A673 (cell line): ENCODE measurements at regions not wholly inside any gene's neighbourhood (a gene's known extent, or its start where the extent isn't known, plus 50 kb on each side); places are given as distances from the start of the nearest gene placed in this dataset.

Source experiments
- BruUV-seq: library from RNA; stranded (reverse); fragments of 400-500 nt; replicated peaks from 2 replicates; lab custom pipeline; 2021; lab: Mats Ljungman, UMichigan
- CTCF ChIA-PET: fragments of 300-600 bp; sonication (Branson Sonifier 250); formaldehyde crosslinking; loops from one replicate; lab custom pipeline; 2022; ENCODE audit warnings: antibody characterized with exemption; lab: Charles Lee
- POLR2A ChIA-PET: fragments of 300-600 bp; sonication (Branson Sonifier 250); formaldehyde crosslinking; loops from one replicate; lab custom pipeline; 2022; ENCODE audit warnings: antibody characterized with exemption; ENCODE audit not compliant: low non-redundant PET; lab: Charles Lee
- DNase-seq: peaks from one replicate; pipeline ENCODE4 v3.0.0-alpha.2; 2015; ENCODE audit warnings: low spot score
- H3K27ac ChIP-seq: fragments of 200-600 bp; sonication (generic); 2 replicates; pipeline ENCODE4 v1.5.1; 2016; ENCODE audit warnings: mixed run types, low read depth, mild to moderate bottlenecking, mixed read lengths, antibody characterized with exemption, low read length; ENCODE audit not compliant: poor library complexity, severe bottlenecking
- H3K27me3 ChIP-seq: fragments of 200-600 bp; sonication (generic); replicated peaks from 2 replicates; pipeline ENCODE4 v1.6.1; 2017; ENCODE audit warnings: mixed run types, low read depth, mild to moderate bottlenecking, mixed read lengths, antibody characterized with exemption, low read length; ENCODE audit not compliant: insufficient read depth, poor library complexity
- H3K36me3 ChIP-seq: fragments of 200-600 bp; sonication (generic); 2 replicates; pipeline ENCODE4 v1.6.1; 2016; ENCODE audit warnings: mixed run types, mild to moderate bottlenecking, mixed read lengths, antibody characterized with exemption, low read length; ENCODE audit not compliant: insufficient read depth, poor library complexity, severe bottlenecking
- H3K4me1 ChIP-seq: fragments of 200-600 bp; sonication (generic); 2 replicates; pipeline ENCODE4 v1.6.1; 2017; ENCODE audit warnings: mixed run types, mild to moderate bottlenecking, mixed read lengths, antibody characterized with exemption, low read length; ENCODE audit not compliant: insufficient read depth, poor library complexity, severe bottlenecking
- H3K4me3 ChIP-seq: fragments of 200-600 bp; sonication (generic); 2 replicates; pipeline ENCODE4 v1.5.1; 2016; ENCODE audit warnings: low read depth, mixed run types, mild to moderate bottlenecking, mixed read lengths, low read length; ENCODE audit not compliant: poor library complexity, severe bottlenecking
- H3K9me3 ChIP-seq: fragments of 200-600 bp; sonication (generic); 2 replicates; pipeline ENCODE4 v1.6.1; 2016; ENCODE audit warnings: mixed run types, low read depth, mild to moderate bottlenecking, mixed read lengths, antibody characterized with exemption, low read length; ENCODE audit not compliant: poor library complexity, severe bottlenecking
- EZH2 ChIP-seq: fragments of 200-600 bp; sonication (generic); IDR thresholded peaks from 2 replicates; pipeline ENCODE4 v1.6.1; 2017; ENCODE audit warnings: borderline replicate concordance, low read depth, mild to moderate bottlenecking, mixed read lengths, antibody characterized with exemption, low read length; ENCODE audit not compliant: poor library complexity, severe bottlenecking
- intact Hi-C: fragments of 100-400 bp; cut with micrococcal nuclease; formaldehyde crosslinking; loops from one replicate; pipeline ENCODE4 v1.10.0; 2022; ENCODE audit not compliant: unreplicated experiment
- TF ChIP-seq, protein P1 (sequence below): fragments of 300-800, 200-600 bp; sonication (generic); conservative IDR thresholded peaks from 2 replicates; pipeline ENCODE4 v1.5.1; 2017; ENCODE audit warnings: low read depth, mild to moderate bottlenecking, antibody characterized with exemption, low read length, moderate library complexity, mixed read lengths

DNA sequence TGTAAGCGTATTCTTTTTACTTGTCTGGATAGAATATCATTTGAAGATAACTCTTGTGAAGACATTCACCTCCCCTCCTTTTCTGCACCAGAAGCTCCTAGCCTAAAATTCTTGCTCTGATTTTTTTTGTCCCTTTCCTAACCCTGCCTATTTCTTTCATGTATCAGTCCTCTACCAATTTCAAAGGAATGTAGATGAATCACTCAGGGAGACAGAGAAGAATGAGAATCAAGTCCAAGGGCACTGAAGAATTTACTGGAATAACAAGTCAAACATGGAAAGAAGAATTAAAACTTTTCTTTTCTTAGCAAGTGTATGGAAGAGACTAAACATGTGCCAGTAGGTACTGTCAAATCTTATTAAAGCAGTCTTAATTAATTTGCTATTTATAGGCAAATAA is 618.7 kb downstream of the DNAH5 start:
- ChIA-PET CTCF (no interaction called here), POLR2A (no interaction called here)
- H3K4me1 ChIP-seq = no peaks in the 10 kb centered on the region
- H3K27me3 ChIP-seq = no peaks in the 10 kb centered on the region
- intact Hi-C loops = no loop called here
- H3K9me3 ChIP-seq = peaks cover 31% of the 10 kb centered on the region
- H3K27ac ChIP-seq = no peak overlapping the region
- no peaks in the 10 kb centered on the region for H3K36me3 ChIP-seq
- no peak overlapping the region for H3K4me3 ChIP-seq
- no peak for DNase-seq
- no peak for TF ChIP-seq EZH2
- TF ChIP-seq, protein P1, sequence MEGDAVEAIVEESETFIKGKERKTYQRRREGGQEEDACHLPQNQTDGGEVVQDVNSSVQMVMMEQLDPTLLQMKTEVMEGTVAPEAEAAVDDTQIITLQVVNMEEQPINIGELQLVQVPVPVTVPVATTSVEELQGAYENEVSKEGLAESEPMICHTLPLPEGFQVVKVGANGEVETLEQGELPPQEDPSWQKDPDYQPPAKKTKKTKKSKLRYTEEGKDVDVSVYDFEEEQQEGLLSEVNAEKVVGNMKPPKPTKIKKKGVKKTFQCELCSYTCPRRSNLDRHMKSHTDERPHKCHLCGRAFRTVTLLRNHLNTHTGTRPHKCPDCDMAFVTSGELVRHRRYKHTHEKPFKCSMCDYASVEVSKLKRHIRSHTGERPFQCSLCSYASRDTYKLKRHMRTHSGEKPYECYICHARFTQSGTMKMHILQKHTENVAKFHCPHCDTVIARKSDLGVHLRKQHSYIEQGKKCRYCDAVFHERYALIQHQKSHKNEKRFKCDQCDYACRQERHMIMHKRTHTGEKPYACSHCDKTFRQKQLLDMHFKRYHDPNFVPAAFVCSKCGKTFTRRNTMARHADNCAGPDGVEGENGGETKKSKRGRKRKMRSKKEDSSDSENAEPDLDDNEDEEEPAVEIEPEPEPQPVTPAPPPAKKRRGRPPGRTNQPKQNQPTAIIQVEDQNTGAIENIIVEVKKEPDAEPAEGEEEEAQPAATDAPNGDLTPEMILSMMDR = no peak
- BruUV-seq = no TSS peak

DNA sequence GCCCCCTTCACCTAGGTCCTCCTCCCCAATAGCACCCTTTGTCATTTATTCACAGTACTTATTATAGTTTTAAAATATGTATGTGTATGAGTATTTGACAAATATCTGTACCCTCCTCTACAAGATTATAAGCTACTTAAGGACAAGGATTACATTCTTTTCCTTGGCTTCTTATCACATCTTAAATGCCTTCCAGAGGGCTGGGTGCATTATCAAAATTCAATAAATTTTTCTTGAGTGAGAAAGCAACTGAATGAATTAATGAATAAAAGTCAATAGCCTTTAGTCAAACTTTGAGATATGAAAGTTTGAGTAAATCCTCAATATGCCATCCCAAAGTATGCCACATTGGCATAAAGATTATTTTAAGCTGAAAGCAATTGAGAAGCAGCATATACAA is 621.7 kb downstream of the DNAH5 start:
- Histone ChIP-seq H3K9me3 (peaks cover 32% of the 10 kb centered on the region), H3K27me3 (no peaks in the 10 kb centered on the region), H3K4me1 (no peaks in the 10 kb centered on the region), H3K4me3 (no peak overlapping the region), H3K27ac (no peak overlapping the region), H3K36me3 (no peaks in the 10 kb centered on the region)
- ChIA-PET CTCF (no interaction called here), POLR2A (no interaction called here)
- intact Hi-C loops = no loop called here
- TF ChIP-seq, protein P1 = no peak
- no peak for TF ChIP-seq EZH2
- no peak for DNase-seq
- BruUV-seq = no TSS peak

DNA sequence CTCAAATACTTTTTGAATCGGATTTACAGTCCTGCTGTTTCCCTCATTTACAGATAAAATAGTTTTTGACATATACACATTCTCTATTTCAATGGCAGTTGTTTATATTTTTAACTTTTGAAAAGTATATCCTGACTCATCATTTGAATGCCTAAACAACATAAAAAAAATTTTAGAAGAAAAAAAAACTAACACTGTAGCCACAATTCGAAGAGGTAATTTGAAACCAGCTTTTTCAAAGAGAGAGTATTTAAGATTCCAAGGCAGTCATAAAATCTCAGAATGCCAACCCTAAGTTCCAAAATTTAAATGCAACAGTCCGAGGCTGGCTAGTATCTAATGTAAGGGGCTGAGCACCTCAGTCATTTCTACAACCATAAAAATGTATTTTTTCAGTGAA is 626.8 kb downstream of the DNAH5 start:
- POLR2A ChIA-PET = no interaction called here
- CTCF ChIA-PET = no interaction called here
- intact Hi-C loops = no loop called here
- DNase-seq = no peak
- Histone ChIP-seq H3K9me3 (peaks cover 20% of the 10 kb centered on the region), H3K27ac (no peak overlapping the region), H3K27me3 (no peaks in the 10 kb centered on the region), H3K36me3 (no peaks in the 10 kb centered on the region), H3K4me3 (no peak overlapping the region), H3K4me1 (no peaks in the 10 kb centered on the region)
- TF ChIP-seq, protein P1 = no peak
- no peak for TF ChIP-seq EZH2
- BruUV-seq = no TSS peak
